ENCODE measurements at regions not wholly inside any gene's neighbourhood (a gene's known extent, or its start where the extent isn't known, plus 50 kb on each side); places are given as distances from the start of the nearest gene placed in this dataset.
"Not testable (repeated sequence)": the region's sequence is repeated elsewhere in the genome, so short reads cannot be mapped to it uniquely, and the experiment has no call there.

DNA sequence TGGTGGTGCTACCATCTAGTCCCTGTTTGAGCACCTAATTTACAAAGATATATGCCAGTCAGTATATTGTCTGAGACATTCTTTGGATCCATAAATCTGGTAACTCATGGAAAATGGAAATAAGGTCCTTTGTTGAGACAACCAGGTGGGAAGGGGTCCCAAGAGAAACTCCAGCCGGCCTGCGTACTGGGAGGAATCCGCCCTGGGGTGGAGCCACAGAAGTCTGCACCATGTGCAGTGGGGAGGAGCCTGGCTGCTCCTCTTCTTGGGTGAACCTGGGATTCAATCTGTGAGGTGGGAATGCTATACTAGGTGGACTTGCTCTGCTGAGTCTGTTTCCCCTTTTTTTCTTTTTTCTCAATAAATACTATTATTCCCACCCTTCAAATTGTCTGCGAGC lies 339.2 kb upstream of the TNRC6C start:
- H3K27ac ChIP-seq, result no peak overlapping the region
- intact Hi-C loops (cut with DNase I), result loop anchor here in 1 of 10 donors (10.0 kb wide), 1 partner anchor 105 kb away; no protein-coding TSS in a partner anchor
- no peaks in the 10 kb centered on the region for H3K27me3 ChIP-seq
- WGBS, 4 donors, result 82 to 90% (median 87%) methylated on average over 4 of the region's 4 CpGs
- H3K4me3 ChIP-seq, result no peak overlapping the region
- TF ChIP-seq CTCF (IDR thresholded peaks at IDR 0.05), result no peak
- no peak for TF ChIP-seq POLR2A (IDR thresholded peaks at IDR 0.05)
- ATAC-seq (no peak), DNase-seq (no peak)
- H3K36me3 ChIP-seq, result no peaks in the 10 kb centered on the region
- peaks cover 0 to 13% (median 6%) of the 10 kb centered on the region in 12 donors for H3K4me1 ChIP-seq
- no peaks in the 10 kb centered on the region for H3K9me3 ChIP-seq

DNA sequence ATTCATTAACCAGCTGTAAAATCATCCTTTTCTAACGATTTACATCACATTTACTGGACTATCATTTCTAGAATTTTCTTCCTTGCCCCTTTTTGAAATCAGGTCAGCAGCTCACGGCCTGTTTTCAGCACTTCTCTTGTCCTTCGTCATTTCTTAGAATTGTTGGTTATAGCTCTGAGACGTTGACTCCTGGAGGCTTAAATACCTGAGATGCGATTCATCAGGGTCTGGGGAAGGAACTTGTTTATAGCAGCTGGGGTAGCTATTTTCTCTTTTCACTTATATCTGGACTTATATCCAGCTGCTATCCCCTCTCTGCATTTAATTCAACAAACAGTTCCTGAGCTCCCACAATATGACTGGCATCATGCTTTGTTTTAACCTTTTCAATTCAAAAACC lies 338.7 kb upstream of the TNRC6C start:
- WGBS, 4 donors, result 78 to 84% (median 82%) methylated on average over 5 of the region's 5 CpGs
- ATAC-seq (no peak), DNase-seq (no peak)
- Histone ChIP-seq H3K36me3 (no peaks in the 10 kb centered on the region), H3K9me3 (no peaks in the 10 kb centered on the region), H3K27ac (no peak overlapping the region), H3K27me3 (no peaks in the 10 kb centered on the region), H3K4me3 (no peak overlapping the region), H3K4me1 (peaks cover 0 to 13% (median 6%) of the 10 kb centered on the region in 12 donors)
- intact Hi-C loops (cut with DNase I), result loop anchor here in 1 of 10 donors (10.0 kb wide), 1 partner anchor 105 kb away; no protein-coding TSS in a partner anchor
- TF ChIP-seq CTCF (IDR thresholded peaks at IDR 0.05) (no peak), POLR2A (IDR thresholded peaks at IDR 0.05) (no peak)

DNA sequence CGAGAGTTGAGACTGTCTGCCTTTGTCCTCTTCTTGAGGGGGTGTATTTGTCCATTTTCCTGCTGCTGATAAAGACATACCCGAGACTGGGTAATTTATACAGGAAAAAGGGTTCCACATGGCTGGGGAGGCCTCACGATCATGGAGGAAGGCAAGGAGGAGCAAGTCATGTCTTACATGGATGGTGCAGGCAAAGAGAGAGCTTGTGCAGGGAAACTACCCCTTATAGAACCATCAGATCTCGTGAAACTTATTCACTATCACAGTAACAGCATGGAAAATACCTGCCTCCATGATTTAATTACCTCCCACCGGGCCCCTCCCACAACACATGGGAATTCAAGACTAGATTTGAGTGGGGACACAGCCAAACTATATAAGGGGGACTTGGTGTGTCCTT lies 338.2 kb upstream of the TNRC6C start:
- H3K9me3 ChIP-seq, result no peaks in the 10 kb centered on the region
- TF ChIP-seq CTCF (IDR thresholded peaks at IDR 0.05) (no peak), POLR2A (IDR thresholded peaks at IDR 0.05) (no peak)
- 81% methylated on average over 5 of the region's 5 CpGs for WGBS, 4 donors
- peaks cover 0 to 12% (median 6%) of the 10 kb centered on the region in 12 donors for H3K4me1 ChIP-seq
- no peak for DNase-seq
- intact Hi-C loops (cut with DNase I), result no loop called here
- H3K27me3 ChIP-seq, result no peaks in the 10 kb centered on the region
- no peak overlapping the region for H3K4me3 ChIP-seq
- H3K36me3 ChIP-seq, result no peaks in the 10 kb centered on the region
- ATAC-seq, result no peak
- H3K27ac ChIP-seq, result no peak overlapping the region

DNA sequence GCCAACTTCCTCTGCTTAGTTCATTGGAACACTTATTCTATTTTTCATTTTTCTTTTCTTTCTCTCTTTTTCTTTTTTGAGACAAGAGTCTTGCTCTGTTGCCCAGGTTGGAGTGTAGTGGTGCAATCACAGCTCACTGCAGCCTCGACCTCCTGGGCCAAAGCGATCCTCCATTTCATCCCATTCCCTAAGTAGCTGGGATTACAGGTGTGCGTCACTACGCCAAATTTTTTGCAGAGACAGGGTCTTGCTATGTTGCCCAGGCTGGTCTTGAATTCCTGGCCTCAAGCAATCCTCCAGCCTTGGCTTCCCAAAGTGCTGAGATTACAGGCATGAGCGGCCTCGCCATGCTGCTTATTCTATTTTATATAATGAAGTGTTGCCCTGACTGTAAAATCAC lies 336.4 kb upstream of the TNRC6C start:
- DNase-seq; H3K9me3 ChIP-seq; H3K27me3 ChIP-seq; H3K27ac ChIP-seq; ATAC-seq; intact Hi-C loops (cut with DNase I); H3K36me3 ChIP-seq; H3K4me3 ChIP-seq; H3K4me1 ChIP-seq: not testable (repeated sequence)
- 96 to 97% (median 97%) methylated on average over 6 of the region's 6 CpGs for WGBS, 4 donors

- Histone ChIP-seq H3K9me3 (peaks cover 0 to 10% (median 2%) of the 10 kb centered on the region in 12 donors), H3K36me3 (no peaks in the 10 kb centered on the region), H3K27ac (no peak overlapping the region), H3K27me3 (no peaks in the 10 kb centered on the region), H3K4me1 (no peaks in the 10 kb centered on the region), H3K4me3 (no peak overlapping the region)
- ATAC-seq (no peak), DNase-seq (no peak)
- intact Hi-C loops (cut with DNase I), result no loop called here
- TF ChIP-seq POLR2A (IDR thresholded peaks at IDR 0.05) (no peak), CTCF (IDR thresholded peaks at IDR 0.05) (no peak)
- 79 to 86% (median 84%) methylated on average over 4 of the region's 4 CpGs for WGBS, 4 donors
Measured at GRCh38 chr17:77622647-77623046, 335.9 kb upstream of the TNRC6C start.

GRCh38 chr17:77623321-77623720 lies 335.2 kb upstream of the TNRC6C start:
- ATAC-seq; intact Hi-C loops (cut with DNase I): not testable (repeated sequence)
- WGBS, 4 donors, result 89 to 97% (median 94%) methylated on average over 10 of the region's 10 CpGs

More at GRCh38 chr17:77623321-77623720, 335.2 kb upstream of the TNRC6C start:
- not testable (repeated sequence) for H3K4me1 ChIP-seq, H3K27ac ChIP-seq, H3K27me3 ChIP-seq, H3K36me3 ChIP-seq, H3K4me3 ChIP-seq, DNase-seq
- H3K9me3 ChIP-seq, result peaks cover 0 to 13% (median 2%) of the 10 kb centered on the region in 12 donors
